Left kidney (tissue), 1 donor: ENCODE measurements at regions not wholly inside any gene's neighbourhood (a gene's known extent, or its start where the extent isn't known, plus 50 kb on each side); places are given as distances from the start of the nearest gene placed in this dataset.
A peak's percentile ranks its signal among the peaks of the same experiment; 100 is the strongest.
"Not testable (repeated sequence)": the region's sequence is repeated elsewhere in the genome, so short reads cannot be mapped to it uniquely, and the experiment has no call there.

Experiments
- DNase-seq: peaks from one replicate; pipeline ENCODE4 v3.0.0-alpha.2; 2013

DNA sequence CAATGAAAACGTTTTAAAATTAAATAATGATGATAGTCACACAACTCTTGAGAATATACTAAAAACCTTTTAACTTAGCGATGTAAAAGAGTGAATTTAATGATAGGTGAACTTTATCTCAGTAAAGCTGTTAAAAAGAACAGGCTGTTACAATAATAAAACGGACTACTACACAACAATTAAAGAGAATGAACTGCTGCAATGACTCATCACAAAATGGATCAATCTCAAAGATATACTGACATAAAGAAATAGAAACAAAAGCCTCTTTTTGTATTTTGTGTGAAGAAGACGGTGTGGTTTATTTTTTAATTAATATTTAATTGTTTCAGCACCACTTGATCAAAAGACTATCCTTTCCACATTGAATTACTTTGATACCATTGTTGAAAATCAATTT, 352.4 kb upstream of the GJE1 start:
- no peak for DNase-seq

DNA sequence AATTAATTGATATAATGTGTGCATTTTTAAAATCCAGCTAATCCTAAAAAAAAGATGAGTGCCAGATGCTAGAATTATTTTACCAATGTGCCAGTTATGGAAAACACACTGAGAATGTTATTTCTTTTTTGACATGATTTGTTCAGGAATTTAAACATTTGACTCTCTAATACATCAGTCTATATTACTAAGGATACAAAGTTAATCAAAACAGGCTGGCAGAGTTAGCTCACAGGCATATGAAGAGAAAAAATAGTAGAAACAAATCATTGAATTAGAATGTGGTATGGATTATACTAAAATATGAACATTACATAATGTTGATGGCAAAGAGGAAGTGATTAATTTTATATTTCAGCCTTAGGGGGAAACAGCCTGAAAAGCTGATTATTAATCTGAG, 368.3 kb upstream of the GJE1 start:
- DNase-seq, result no peak

DNA sequence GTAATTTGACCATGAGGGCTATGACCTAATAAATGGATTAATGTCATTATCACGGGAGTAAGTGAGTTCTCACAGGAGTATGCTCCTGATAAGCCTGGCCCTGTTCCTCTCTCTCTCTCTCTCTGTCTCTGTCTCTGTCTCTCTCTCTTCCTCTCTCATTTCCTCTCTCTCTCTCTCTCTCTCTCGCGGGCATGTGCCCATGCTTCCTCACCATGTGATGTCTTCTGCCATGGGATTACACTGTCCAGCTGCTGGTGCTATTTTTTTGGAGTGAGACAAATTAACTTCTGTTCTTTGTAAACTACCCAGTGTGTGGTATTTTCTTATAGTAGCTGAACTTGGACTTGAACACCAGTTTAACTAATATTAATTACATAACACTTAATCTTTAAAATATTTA, 374.3 kb upstream of the GJE1 start:
- DNase-seq, result no peak

DNA sequence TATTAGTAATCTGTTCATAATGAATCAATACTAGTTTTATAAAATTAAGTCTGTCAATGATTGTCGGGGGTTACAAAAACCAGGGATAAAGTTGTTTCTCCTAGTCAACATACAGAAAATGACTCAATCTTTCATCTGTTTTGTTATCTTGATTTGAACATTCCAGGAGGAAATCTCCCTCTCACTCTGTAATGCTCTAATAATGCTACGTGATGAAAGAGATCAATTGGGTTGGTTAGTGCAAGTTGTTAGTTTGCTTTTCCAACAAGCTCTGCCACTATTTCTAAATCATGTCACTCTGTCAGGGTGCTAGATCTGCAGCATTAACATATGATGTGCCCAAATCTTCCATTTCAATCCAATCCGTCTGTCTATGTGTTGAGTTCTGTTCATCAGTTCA, 379.5 kb upstream of the GJE1 start:
- no peak for DNase-seq

GRCh38 chr6:141752677-141753076, 380.0 kb upstream of the GJE1 start:
- DNase-seq, result no peak

DNA sequence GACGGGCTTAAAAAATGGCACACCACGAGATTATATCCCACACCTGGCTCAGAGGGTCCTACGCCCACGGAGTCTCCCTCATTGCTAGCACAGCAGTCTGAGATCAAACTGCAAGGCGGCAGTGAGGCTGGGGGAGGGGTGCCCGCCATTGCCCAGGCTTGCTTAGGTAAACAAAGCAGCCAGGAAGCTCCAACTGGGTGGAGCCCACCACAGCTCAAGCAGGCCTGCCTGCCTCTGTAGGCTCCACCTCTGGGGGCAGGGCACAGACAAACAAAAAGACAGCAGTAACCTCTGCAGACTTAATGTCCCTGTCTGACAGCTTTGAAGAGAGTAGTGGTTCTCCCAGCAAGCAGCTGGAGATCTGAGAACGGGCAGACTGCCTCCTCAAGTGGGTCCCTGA, 386.4 kb upstream of the GJE1 start:
- not testable (repeated sequence) for DNase-seq

- no peak for DNase-seq
Measured at GRCh38 chr6:141744971-141745370, 387.8 kb upstream of the GJE1 start.

DNA sequence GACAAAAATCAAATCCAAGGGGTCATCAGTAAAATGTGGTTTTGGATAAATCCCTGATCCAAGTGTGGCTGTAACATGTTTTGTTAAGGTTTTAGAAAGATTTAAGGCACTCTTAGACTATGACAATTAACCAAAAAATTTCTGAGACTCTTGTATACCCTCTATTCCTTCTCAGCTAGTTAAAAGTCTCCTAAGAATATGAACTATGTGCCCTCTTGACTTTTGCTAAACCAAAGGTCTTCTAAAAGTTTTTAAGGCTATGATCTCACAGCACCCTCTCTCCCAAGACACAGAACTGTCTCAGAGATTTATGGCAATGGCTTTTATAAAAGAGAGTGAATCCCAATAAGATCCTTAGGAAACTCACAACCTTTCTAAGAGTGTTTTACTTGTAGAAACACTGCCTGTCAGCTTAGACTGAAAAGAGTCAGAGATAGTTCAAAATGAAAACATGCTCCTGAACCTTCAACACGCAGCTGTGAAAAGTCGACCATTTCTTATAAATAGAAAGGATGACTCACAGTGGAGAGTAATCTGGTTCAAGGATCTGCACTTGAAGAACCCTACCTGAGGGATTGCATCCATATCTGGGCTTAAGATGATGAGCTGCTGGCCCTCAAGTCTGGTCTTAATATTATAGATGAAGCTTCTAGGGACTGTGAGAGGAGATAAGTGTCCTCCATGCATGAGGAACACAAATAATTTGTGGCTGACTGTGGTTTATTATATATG, 388.4 kb upstream of the GJE1 start:
- DNase-seq, result no peak

DNA sequence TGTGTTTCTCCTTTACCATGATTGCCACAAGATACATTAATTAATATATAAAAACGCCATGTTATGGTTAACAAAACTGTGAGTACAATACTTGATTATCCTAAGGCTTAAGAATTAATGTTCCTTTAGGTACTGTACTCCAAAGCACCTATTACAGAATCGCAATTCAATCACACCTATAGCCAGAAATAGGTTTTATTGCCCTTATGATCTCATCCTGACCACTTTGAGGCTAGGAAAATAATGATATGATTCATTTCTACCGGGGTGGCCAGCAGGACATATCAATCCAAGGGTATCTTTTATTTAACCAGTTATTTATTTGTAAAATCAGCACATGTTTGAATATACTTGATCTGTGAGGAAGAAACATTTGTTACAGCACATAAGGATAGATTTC, 396.6 kb upstream of the GJE1 start:
- DNase-seq, result no peak

GRCh38 chr6:141735126-141735525, 397.6 kb upstream of the GJE1 start:
- DNase-seq, result no peak

DNA sequence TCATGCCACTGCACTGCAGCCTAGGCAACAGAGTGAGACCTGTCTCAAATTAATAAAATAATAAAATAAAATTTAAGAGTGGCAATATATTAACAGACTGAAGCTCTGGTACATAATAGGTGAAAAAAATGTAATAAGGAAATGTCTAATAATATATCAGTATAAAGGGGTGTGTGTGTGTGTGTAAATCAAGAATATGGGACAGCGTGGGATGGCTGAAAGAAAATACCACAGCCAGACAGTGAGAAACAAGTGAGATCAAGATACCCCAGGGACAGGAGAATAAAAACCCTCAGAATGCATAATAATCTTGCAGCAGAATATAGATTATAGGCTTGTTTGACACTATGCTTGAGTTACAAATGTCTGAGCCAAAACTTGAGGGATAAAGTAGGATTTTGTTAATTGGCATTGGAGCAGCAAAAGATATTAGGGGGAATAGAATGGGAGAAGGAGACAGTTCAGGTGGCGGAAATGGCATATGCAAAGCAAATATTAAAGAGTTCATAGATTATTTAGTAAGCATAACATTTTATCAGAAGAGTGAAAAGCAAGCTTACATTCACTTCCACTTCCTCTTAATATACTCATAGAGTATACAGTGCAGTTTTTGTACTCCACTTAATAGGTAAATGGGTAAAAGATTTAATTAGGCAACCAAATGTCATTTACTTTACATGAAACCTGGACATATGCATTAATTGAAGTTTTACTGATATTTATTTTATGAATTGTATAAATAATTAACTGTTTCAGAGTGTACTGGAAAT, 398.5 kb upstream of the GJE1 start:
- no peak for DNase-seq

- DNase-seq, result peak; percentile 44
Measured at GRCh38 chr6:141729146-141729545, 403.6 kb upstream of the GJE1 start.

- DNase-seq, result no peak
Measured at GRCh38 chr6:141728330-141728729, 404.4 kb upstream of the GJE1 start.

- DNase-seq, result no peak
Measured at GRCh38 chr6:141726248-141726647, 406.5 kb upstream of the GJE1 start.

- no peak for DNase-seq
Measured at GRCh38 chr6:141724731-141725130, 408.0 kb upstream of the GJE1 start.

DNA sequence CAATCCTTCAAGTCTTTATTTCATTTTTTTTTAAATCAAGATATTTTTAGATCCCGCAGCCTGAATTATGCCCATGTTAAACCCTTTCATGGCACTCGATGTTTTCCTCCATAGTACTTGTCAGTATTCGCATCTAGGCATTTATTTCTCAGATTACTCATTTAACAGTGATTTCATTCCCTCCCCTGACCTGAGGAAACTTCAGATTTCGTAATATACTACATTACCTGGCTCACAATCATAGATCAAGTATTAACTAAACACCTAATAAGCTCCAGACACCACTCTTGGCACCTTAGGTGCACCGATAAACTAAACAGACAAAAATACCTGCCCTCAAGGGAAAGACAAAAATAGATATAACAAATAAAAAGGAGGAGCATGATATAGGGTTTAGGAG, 413.2 kb upstream of the GJE1 start:
- DNase-seq, result no peak

DNA sequence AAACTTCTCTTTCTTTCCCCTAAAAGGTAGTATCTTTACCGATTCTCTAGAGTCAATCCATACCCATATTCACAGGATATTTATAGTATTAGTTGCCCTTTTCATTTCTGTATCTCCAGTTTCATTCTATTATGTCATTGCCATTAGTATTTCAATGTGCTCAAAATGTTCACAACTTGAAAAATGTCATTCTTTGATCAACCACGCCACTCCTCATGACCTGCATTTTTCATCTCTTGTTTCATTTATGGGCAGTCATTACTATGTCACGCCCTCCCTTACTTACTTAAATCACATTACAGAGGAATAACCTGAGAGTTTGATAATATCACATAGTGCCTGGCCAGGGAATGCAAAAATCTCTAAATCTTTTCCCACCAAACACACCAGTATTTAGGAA, 427.3 kb upstream of the GJE1 start:
- no peak for DNase-seq

- no peak for DNase-seq
Measured at GRCh38 chr6:141704151-141704550, 428.6 kb upstream of the GJE1 start.

DNA sequence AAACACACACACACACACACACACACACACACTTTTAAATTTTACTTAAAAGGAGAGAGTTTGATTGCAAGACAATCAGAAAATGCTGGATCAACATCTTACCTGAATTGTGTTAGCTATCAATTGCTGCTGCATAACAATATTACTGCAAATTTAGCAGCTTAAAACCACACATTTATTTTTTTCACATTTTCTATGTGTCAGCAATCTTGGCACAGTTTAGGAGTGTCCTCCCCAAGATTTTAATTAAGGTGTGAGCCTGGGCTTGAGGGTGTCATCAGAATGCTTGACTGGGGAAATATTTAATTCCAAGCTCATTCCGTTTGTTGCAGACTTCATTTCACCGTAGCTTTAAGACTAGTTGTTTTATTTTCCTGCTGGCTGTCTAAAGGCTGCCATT, 431.0 kb upstream of the GJE1 start:
- DNase-seq, result no peak

- DNase-seq, result peak; percentile 5
Measured at GRCh38 chr6:141700819-141701218, 431.9 kb upstream of the GJE1 start.

DNA sequence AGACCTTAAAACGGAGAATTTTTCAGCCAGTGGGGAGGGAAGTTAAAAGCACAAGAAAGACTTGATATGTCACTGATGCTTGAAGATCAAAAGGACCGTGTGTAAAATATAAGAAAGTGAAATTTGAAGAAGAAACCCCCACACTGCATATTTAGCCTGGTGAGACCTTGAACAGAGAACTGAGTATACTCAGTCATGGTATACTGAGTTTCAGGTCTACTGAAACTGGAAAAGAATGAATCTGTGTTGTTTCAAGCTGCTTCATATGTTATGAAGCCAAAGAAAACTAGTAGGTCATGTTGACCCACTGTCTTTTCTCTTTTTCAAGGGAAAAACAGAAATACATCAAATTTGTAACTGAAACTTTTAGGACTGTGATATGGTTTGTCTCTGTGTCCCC, 443.8 kb upstream of the GJE1 start:
- no peak for DNase-seq

- no peak for DNase-seq
Measured at GRCh38 chr6:141685416-141685815, 447.3 kb upstream of the GJE1 start.

- DNase-seq, result no peak
Measured at GRCh38 chr6:141682391-141682790, 450.3 kb upstream of the GJE1 start.
